Transverse colon (tissue), 4 donors: ENCODE measurements at regions not wholly inside any gene's neighbourhood (a gene's known extent, or its start where the extent isn't known, plus 50 kb on each side); places are given as distances from the start of the nearest gene placed in this dataset.

Experiments used
- DNase-seq: peaks from one replicate; pipeline ENCODE4 v3.0.0-alpha.2; 2019
- H3K27ac ChIP-seq, 4 donors: fragments of 200-600 bp; sonication (generic); 2 replicates each; pipeline ENCODE4 v1.5.1; 2016 to 2018; ENCODE audit warnings: inconsistent platforms in 4 of 4
- H3K27me3 ChIP-seq: fragments of 200-600 bp; sonication (generic); 2 replicates; pipeline ENCODE4 v1.5.1; 2017; ENCODE audit warnings: inconsistent platforms
- H3K36me3 ChIP-seq, 4 donors: fragments of 200-600 bp; sonication (generic); 2 replicates each; pipeline ENCODE4 v1.5.1; 2017 to 2019; ENCODE audit warnings: inconsistent platforms in 4 of 4
- H3K4me1 ChIP-seq, 4 donors: fragments of 200-600 bp; sonication (generic); 2 replicates each; pipeline ENCODE4 v1.5.1; 2017 to 2020; ENCODE audit warnings: inconsistent platforms in 4 of 4
- H3K4me3 ChIP-seq, 4 donors: fragments of 200-600 bp; sonication (generic); 1 replicate in 1 of 4; 2 replicates in 3 of 4; pipeline versions ENCODE4 v1.5.1 to v1.6.1; 2017 to 2019; ENCODE audit warnings: inconsistent platforms in 4 of 4
- H3K9me3 ChIP-seq, 2 donors: fragments of 200-600 bp; sonication (generic); 2 replicates each; pipeline ENCODE4 v1.5.1; 2017 to 2019; ENCODE audit warnings: inconsistent platforms in 2 of 2
- CTCF ChIP-seq, 5 experiments: fragments of 200-600 bp in 3 of 5; fragments of 450-650 bp in 2 of 5; sonication (generic) in 3 of 5; IDR thresholded peaks; 1 replicate in 2 of 5; 2 replicates in 3 of 5; pipeline ENCODE4 v1.5.1; 2016 to 2017; ENCODE audit warnings: antibody characterized with exemption in 5 of 5, inconsistent platforms in 3 of 5, mild to moderate bottlenecking in 2 of 5, moderate library complexity in 1 of 5
- EP300 ChIP-seq: sonication (generic); formaldehyde crosslinking; IDR thresholded peaks from one replicate; pipeline ENCODE4 v1.6.1; 2017; ENCODE audit warnings: antibody characterized with exemption, low read depth
- POLR2A ChIP-seq: fragments of 450-650 bp; IDR thresholded peaks from one replicate; pipeline ENCODE4 v1.6.1; 2016; ENCODE audit warnings: antibody characterized with exemption, mild to moderate bottlenecking, moderate library complexity
- POLR2AphosphoS5 ChIP-seq, 3 donors: sonication (generic); formaldehyde crosslinking; IDR thresholded peaks; one replicate each; pipeline ENCODE4 v1.6.1; 2016; ENCODE audit warnings: antibody characterized with exemption in 3 of 3
- WGBS, 2 donors: methylation state at CpG; one replicate each; pipeline ENCODE4 v1.1.5; 2018; ENCODE audit warnings: low coverage in 1 of 2; 5-methylcytosine and 5-hydroxymethylcytosine counted together
- in situ Hi-C, 4 donors: fragments of 200-750 bp; cut with MboI; loops; one replicate each; pipeline versions ENCODE4 v1.15.0 to v1.15.1; 2017; ENCODE audit warnings: low sequenced_read_pairs in 3 of 4, low pct_ligation_motif_present in 1 of 4, low pct_unique_long_range_greater_than_20kb in 1 of 4
- intact Hi-C: fragments of 100-400 bp; cut with DNase I; formaldehyde crosslinking; loops from one replicate; pipeline ENCODE4 v1.15.1; 2023; ENCODE audit warnings: low total_unique reads

DNA sequence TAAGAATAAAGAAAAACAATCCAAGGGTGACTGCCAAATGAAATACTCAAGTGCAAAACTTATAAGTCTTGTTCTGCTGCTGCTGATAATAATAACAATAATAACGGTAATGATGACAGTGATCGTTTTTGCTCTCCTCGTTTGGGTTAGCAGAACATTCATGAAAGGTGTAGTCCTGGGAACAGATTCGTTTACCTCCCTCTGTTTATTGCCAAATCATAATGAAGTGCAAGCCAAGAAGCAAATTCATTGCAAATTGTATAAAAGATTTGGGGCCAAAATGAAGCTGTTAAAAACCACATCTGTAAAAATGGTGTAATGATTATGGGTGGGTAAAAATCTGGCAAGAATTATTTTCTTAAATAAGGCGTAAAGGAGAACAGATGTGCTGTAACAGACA is 587.2 kb upstream of the MKI67 start:
- Histone ChIP-seq H3K36me3 (no peaks in the 10 kb centered on the region), H3K4me3 (no peak overlapping the region), H3K9me3 (no peaks in the 10 kb centered on the region), H3K4me1 (no peaks in the 10 kb centered on the region), H3K27ac (no peak overlapping the region), H3K27me3 (peaks cover 5% of the 10 kb centered on the region)
- WGBS, 2 donors = 74 to 81% methylated on average over 5 of the region's 5 CpGs
- in situ Hi-C loops (no loop called here), intact Hi-C loops (no loop called here)
- TF ChIP-seq POLR2AphosphoS5 (IDR thresholded peaks at IDR 0.05) = no peak
- TF ChIP-seq CTCF (IDR thresholded peaks at IDR 0.05) = no peak
- no peak for TF ChIP-seq EP300
- no peak for TF ChIP-seq POLR2A
- DNase-seq = no peak

DNA sequence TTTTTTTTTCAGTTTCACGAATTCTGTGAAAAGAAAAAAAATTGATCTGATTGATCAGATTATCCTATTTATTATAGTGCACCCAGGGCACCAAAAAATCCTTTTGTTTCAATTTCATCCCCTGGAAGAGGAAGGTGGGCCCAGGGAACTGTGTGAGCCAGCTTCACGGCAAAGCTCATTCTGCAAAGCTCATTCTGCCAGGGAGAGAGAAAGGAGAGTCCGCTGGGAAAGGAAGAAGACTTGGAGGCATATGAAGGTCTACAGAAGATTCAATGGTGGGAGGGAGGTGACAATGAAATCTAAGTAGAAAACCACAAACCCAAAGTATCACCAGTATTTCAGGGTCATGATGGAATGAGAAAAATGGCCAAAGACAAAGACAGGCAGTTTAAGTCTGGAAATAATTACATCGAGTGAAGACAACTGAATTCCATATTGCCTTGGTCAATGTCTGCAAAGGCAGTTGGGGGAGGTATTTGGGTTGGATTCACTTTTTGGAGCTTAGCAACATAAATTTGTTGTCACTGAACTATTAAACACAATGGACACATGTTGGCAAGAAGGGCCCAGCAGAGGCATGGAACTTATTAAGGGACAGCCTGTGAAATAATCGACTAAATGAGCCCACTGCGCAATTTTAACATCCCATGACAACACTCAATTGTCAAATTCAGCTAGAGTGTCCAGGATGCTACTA is 587.8 kb upstream of the MKI67 start:
- H3K27ac ChIP-seq = no peak overlapping the region
- 77 to 78% methylated on average over 5 to 6 of the region's 6 CpGs for WGBS, 2 donors
- H3K4me3 ChIP-seq = no peak overlapping the region
- TF ChIP-seq CTCF (IDR thresholded peaks at IDR 0.05) = no peak
- no peak for TF ChIP-seq POLR2A
- no peak for TF ChIP-seq EP300
- TF ChIP-seq POLR2AphosphoS5 (IDR thresholded peaks at IDR 0.05) = no peak
- no peak for DNase-seq
- intact Hi-C loops (no loop called here), in situ Hi-C loops (no loop called here)
- H3K36me3 ChIP-seq = no peaks in the 10 kb centered on the region
- H3K4me1 ChIP-seq = no peaks in the 10 kb centered on the region
- peaks cover 5% of the 10 kb centered on the region for H3K27me3 ChIP-seq
- H3K9me3 ChIP-seq = no peaks in the 10 kb centered on the region

GRCh38 chr10:128714644-128715415 is 588.6 kb upstream of the MKI67 start:
- intact Hi-C loops (no loop called here), in situ Hi-C loops (no loop called here)
- H3K27ac ChIP-seq = no peak overlapping the region
- TF ChIP-seq POLR2AphosphoS5 (IDR thresholded peaks at IDR 0.05) = no peak
- TF ChIP-seq CTCF (IDR thresholded peaks at IDR 0.05) = no peak
- no peak for TF ChIP-seq POLR2A
- no peak for TF ChIP-seq EP300
- no peaks in the 10 kb centered on the region for H3K9me3 ChIP-seq
- H3K4me1 ChIP-seq = no peaks in the 10 kb centered on the region
- peaks cover 3% of the 10 kb centered on the region for H3K27me3 ChIP-seq
- DNase-seq = no peak
- 70 to 80% methylated on average over 9 to 12 of the region's 12 CpGs for WGBS, 2 donors
- H3K36me3 ChIP-seq = no peaks in the 10 kb centered on the region
- no peak overlapping the region for H3K4me3 ChIP-seq

- in situ Hi-C loops (no loop called here), intact Hi-C loops (no loop called here)
- DNase-seq = no peak
- Histone ChIP-seq H3K4me1 (no peaks in the 10 kb centered on the region), H3K9me3 (no peaks in the 10 kb centered on the region), H3K36me3 (no peaks in the 10 kb centered on the region), H3K27me3 (no peaks in the 10 kb centered on the region), H3K27ac (no peak overlapping the region), H3K4me3 (no peak overlapping the region)
- 85 to 100% methylated on average over 1 to 9 of the region's 9 CpGs for WGBS, 2 donors
- TF ChIP-seq POLR2AphosphoS5 (IDR thresholded peaks at IDR 0.05) (no peak), EP300 (no peak), CTCF (IDR thresholded peaks at IDR 0.05) (no peak), POLR2A (no peak)
Observed at GRCh38 chr10:128716181-128716580, 590.0 kb upstream of the MKI67 start.
